Glutamatergic neuron (in vitro differentiated cells): ENCODE measurements at regions not wholly inside any gene's neighbourhood (a gene's known extent, or its start where the extent isn't known, plus 50 kb on each side); places are given as distances from the start of the nearest gene placed in this dataset.

ENCODE experiments used
- DNase-seq: peaks from one replicate; pipeline ENCODE4 v3.0.0; 2022
- H3K27ac Mint-ChIP-seq: one replicate; pipeline ENCODE4 v1.8.0; 2020; ENCODE audit warnings: mild to moderate bottlenecking, mixed read lengths, inconsistent platforms; ENCODE audit not compliant: unreplicated experiment
- H3K27me3 Mint-ChIP-seq: one replicate; pipeline ENCODE4 v1.8.0; 2020; ENCODE audit warnings: mild to moderate bottlenecking, moderate library complexity, mixed read lengths, inconsistent platforms; ENCODE audit not compliant: unreplicated experiment
- H3K36me3 Mint-ChIP-seq: one replicate; pipeline ENCODE4 v1.8.0; 2020; ENCODE audit warnings: mild to moderate bottlenecking, mixed read lengths, inconsistent platforms; ENCODE audit not compliant: unreplicated experiment
- H3K4me1 Mint-ChIP-seq: one replicate; pipeline ENCODE4 v1.8.0; 2020; ENCODE audit warnings: mild to moderate bottlenecking, low read depth, mixed read lengths, inconsistent platforms; ENCODE audit not compliant: unreplicated experiment
- H3K4me3 Mint-ChIP-seq: one replicate; pipeline ENCODE4 v1.8.0; 2020; ENCODE audit warnings: mild to moderate bottlenecking, mixed read lengths, inconsistent platforms; ENCODE audit not compliant: unreplicated experiment
- H3K9me3 Mint-ChIP-seq: one replicate; pipeline ENCODE4 v1.8.0; 2020; ENCODE audit warnings: mild to moderate bottlenecking, moderate library complexity, mixed read lengths, inconsistent platforms; ENCODE audit not compliant: unreplicated experiment
- TF ChIP-seq, protein P1 (sequence below): fragments of 200-600 bp; sonication (generic); IDR thresholded peaks from one replicate; pipeline ENCODE4 v1.5.0; 2021; ENCODE audit not compliant: partially characterized antibody, unreplicated experiment

DNA sequence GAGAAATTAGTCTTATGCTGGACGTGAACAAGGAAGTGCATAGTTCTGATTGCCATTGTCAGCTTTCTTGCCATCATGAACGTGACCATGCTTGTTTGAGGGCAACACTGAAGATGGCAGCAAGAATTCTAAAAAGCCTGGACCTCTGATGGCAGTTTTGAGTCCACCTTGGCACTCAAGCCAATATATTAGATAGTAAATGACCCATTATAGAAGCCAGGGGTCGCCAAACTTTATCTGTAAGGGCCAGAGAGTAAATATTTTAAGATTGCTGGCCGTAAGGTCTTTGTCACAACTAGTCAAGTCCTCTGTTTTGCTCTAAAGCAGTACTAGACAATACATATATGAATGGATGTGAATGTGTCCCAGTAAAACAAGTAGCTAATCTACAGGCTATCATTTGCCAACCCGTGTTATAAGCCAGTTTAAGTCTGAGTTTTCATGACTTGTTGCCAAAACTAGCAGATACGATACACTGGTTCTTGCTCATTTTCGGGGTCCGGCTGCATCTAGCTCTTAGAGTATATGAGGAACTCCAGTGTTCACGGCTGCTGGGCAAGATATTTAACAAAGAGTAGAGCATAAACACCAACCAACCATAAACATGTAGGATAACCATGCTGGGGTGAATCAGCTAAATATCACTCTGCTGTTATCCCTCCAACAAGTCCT is 73.1 kb upstream of the PELI1 start:
- H3K27me3 Mint-ChIP-seq, result peaks cover 3% of the 10 kb centered on the region
- H3K36me3 Mint-ChIP-seq, result no peaks in the 10 kb centered on the region
- no peak overlapping the region for H3K27ac Mint-ChIP-seq
- H3K4me3 Mint-ChIP-seq, result no peak overlapping the region
- TF ChIP-seq, protein P1, sequence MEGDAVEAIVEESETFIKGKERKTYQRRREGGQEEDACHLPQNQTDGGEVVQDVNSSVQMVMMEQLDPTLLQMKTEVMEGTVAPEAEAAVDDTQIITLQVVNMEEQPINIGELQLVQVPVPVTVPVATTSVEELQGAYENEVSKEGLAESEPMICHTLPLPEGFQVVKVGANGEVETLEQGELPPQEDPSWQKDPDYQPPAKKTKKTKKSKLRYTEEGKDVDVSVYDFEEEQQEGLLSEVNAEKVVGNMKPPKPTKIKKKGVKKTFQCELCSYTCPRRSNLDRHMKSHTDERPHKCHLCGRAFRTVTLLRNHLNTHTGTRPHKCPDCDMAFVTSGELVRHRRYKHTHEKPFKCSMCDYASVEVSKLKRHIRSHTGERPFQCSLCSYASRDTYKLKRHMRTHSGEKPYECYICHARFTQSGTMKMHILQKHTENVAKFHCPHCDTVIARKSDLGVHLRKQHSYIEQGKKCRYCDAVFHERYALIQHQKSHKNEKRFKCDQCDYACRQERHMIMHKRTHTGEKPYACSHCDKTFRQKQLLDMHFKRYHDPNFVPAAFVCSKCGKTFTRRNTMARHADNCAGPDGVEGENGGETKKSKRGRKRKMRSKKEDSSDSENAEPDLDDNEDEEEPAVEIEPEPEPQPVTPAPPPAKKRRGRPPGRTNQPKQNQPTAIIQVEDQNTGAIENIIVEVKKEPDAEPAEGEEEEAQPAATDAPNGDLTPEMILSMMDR, result no peak
- H3K4me1 Mint-ChIP-seq, result peaks cover 19% of the 10 kb centered on the region
- no peaks in the 10 kb centered on the region for H3K9me3 Mint-ChIP-seq
- DNase-seq, result no peak

DNA sequence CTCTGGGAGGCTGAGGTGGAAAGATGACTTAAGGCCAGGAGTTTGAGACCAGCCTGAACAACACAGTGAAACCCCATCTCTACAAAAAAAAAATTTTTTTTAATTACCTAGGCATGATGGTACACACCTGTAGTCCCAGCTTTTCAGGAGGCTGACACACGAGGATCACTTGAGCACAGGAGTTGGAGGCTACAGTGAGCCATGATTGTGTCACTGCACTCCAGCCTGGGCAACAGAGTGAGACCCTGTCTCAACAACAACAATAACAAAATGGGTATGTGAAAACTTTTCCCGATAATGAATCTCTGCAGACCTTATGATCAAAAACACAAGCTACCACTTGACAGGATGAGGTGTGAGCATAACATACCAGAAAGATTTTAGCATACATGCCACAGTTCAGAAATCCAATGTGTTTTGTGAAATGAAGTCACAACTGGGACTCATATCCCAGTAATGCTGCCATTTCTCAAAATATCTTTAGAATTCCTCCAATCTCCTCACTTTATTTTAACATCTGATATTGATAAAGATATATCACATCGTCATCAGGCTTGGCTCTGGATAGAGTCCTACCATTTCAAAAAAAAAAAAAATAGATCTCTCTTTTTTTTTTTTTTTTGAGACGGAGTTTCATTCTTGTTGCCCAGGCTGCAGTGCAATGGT is 74.0 kb upstream of the PELI1 start:
- Mint-ChIP-seq H3K27me3 (peaks cover 3% of the 10 kb centered on the region), H3K4me3 (no peak overlapping the region), H3K36me3 (no peaks in the 10 kb centered on the region), H3K4me1 (peaks cover 29% of the 10 kb centered on the region), H3K9me3 (peaks cover 5% of the 10 kb centered on the region), H3K27ac (no peak overlapping the region)
- TF ChIP-seq, protein P1, result no peak
- DNase-seq, result no peak

DNA sequence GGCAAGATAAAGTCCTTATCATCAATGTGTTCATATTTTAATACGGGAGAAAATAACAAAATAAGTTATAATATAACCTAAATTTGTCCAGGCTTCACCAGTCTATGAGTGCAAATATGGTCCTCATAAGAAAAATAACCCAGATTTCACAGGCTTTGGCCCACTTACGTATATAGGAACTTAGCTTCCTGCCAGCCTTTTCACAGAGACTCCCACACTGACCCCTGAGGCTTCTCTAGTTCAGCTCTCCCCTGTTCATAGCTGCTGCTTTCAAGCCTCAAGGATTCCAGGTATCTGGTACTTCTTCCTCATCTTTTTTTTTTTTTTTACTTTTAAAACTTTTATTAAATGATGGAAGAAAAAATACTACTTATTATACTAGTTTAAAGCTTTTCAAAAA is 74.9 kb upstream of the PELI1 start:
- Mint-ChIP-seq H3K36me3 (no peaks in the 10 kb centered on the region), H3K27me3 (peaks cover 3% of the 10 kb centered on the region)

DNA sequence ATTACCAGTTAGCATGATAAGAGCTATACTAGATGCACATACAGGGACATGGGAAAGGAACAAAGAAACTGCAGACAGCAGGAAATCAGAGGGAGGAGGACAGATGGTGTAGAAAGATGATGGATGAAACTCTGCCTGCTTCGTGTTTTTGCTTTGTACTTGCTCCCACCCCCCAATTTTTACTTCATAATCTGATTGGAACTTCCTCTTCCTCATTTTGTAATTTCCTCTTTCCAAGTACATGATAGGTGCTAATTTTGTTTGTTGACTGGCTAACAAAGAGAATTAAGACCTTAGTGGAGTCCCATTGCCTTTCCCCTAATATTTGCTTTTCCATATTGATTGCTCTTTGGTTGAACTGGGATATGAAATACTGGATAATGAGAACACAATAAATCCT is 76.0 kb upstream of the PELI1 start:
- Mint-ChIP-seq H3K4me1 (peaks cover 35% of the 10 kb centered on the region), H3K4me3 (no peak overlapping the region), H3K27ac (peak overlapping the region; percentile 41), H3K27me3 (peaks cover 3% of the 10 kb centered on the region), H3K36me3 (no peaks in the 10 kb centered on the region), H3K9me3 (peaks cover 5% of the 10 kb centered on the region)
- TF ChIP-seq, protein P1, result no peak
- DNase-seq, result no peak

More for the DNA sequence above, 74.9 kb upstream of the PELI1 start:
- Mint-ChIP-seq H3K27ac (no peak overlapping the region), H3K4me3 (no peak overlapping the region), H3K9me3 (peaks cover 5% of the 10 kb centered on the region), H3K4me1 (peaks cover 31% of the 10 kb centered on the region)
- DNase-seq, result no peak
- TF ChIP-seq, protein P1, result no peak
